H9 (cell line): ENCODE measurements at regions not wholly inside any gene's neighbourhood (a gene's known extent, or its start where the extent isn't known, plus 50 kb on each side); places are given as distances from the start of the nearest gene placed in this dataset.

Experiments
- DNase-seq: peaks from one replicate; pipeline ENCODE4 v3.0.0-alpha.2; 2017
- H2AFZ ChIP-seq: one replicate; pipeline ENCODE4 v1.6.1; 2013; ENCODE audit warnings: mild to moderate bottlenecking, low read length, control low read depth, moderate library complexity
- H2AK5ac ChIP-seq: 2 replicates; pipeline ENCODE4 v1.6.1; 2013; ENCODE audit warnings: low read length, control low read depth, mixed read lengths; ENCODE audit not compliant: insufficient read length
- H2BK120ac ChIP-seq: one replicate; pipeline ENCODE4 v1.6.1; 2013; ENCODE audit warnings: low read depth, mild to moderate bottlenecking, low read length, control low read depth, inconsistent platforms; ENCODE audit not compliant: poor library complexity, severe bottlenecking
- H2BK12ac ChIP-seq: 2 replicates; pipeline ENCODE4 v1.6.1; 2013; ENCODE audit warnings: low read length, control low read depth, mixed read lengths, low read depth; ENCODE audit not compliant: insufficient read length
- H2BK15ac ChIP-seq: 2 replicates; pipeline ENCODE4 v1.6.1; 2013; ENCODE audit warnings: low read depth, low read length, control low read depth
- H2BK20ac ChIP-seq: one replicate; pipeline ENCODE4 v1.6.1; 2013; ENCODE audit warnings: low read depth, mild to moderate bottlenecking, low read length, control low read depth, inconsistent platforms; ENCODE audit not compliant: poor library complexity, severe bottlenecking
- H2BK5ac ChIP-seq: 2 replicates; pipeline ENCODE4 v1.6.1; 2013; ENCODE audit warnings: low read length, control low read depth, mixed read lengths; ENCODE audit not compliant: insufficient read length
- H3K14ac ChIP-seq: 2 replicates; pipeline ENCODE4 v1.6.1; 2013; ENCODE audit warnings: low read length, control low read depth; ENCODE audit not compliant: insufficient read depth
- H3K18ac ChIP-seq: 2 replicates; pipeline ENCODE4 v1.6.1; 2013; ENCODE audit warnings: low read depth, mild to moderate bottlenecking, mixed read lengths, low read length, control low read depth; ENCODE audit not compliant: insufficient read length
- H3K23ac ChIP-seq: 2 replicates; pipeline ENCODE4 v1.6.1; 2013; ENCODE audit warnings: low read length, control low read depth, mixed read lengths, low read depth; ENCODE audit not compliant: insufficient read length
- H3K23me2 ChIP-seq: 2 replicates; pipeline ENCODE4 v1.6.1; 2013; ENCODE audit warnings: low read depth, mild to moderate bottlenecking, mixed read lengths, low read length, control low read depth; ENCODE audit not compliant: insufficient read length, poor library complexity, severe bottlenecking
- H3K27ac ChIP-seq: 2 replicates; pipeline ENCODE4 v1.5.1; 2013; ENCODE audit warnings: low read length, control low read depth, mixed read lengths, low read depth; ENCODE audit not compliant: insufficient read length
- H3K27me3 ChIP-seq: 2 replicates; pipeline ENCODE4 v1.6.1; 2013; ENCODE audit warnings: low read length, control low read depth, inconsistent platforms; ENCODE audit not compliant: insufficient read depth
- H3K4ac ChIP-seq: 2 replicates; pipeline ENCODE4 v1.6.1; 2013; ENCODE audit warnings: low read depth, mild to moderate bottlenecking, control low read depth, inconsistent platforms, low read length, moderate library complexity
- H3K4me1 ChIP-seq: 2 replicates; pipeline ENCODE4 v1.6.1; 2013; ENCODE audit warnings: low read length, control low read depth, inconsistent platforms; ENCODE audit not compliant: insufficient read depth
- H3K4me2 ChIP-seq: 2 replicates; pipeline ENCODE4 v1.6.1; 2013; ENCODE audit warnings: low read length, control low read depth, mixed read lengths; ENCODE audit not compliant: insufficient read length, insufficient read depth
- H3K56ac ChIP-seq: 2 replicates; pipeline ENCODE4 v1.6.1; 2013; ENCODE audit warnings: low read depth, mild to moderate bottlenecking, mixed read lengths, low read length, control low read depth; ENCODE audit not compliant: insufficient read length
- H3K79me1 ChIP-seq: 2 replicates; pipeline ENCODE4 v1.6.1; 2013; ENCODE audit warnings: low read depth, mild to moderate bottlenecking, moderate library complexity, low read length, control low read depth, inconsistent platforms; ENCODE audit not compliant: insufficient read depth, poor library complexity, severe bottlenecking
- H3K79me2 ChIP-seq: 2 replicates; pipeline ENCODE4 v1.6.1; 2013; ENCODE audit warnings: low read length, control low read depth, inconsistent platforms; ENCODE audit not compliant: insufficient read depth
- H3K9ac ChIP-seq: 2 replicates; pipeline ENCODE4 v1.6.1; 2013; ENCODE audit warnings: low read length, control low read depth, mixed read lengths; ENCODE audit not compliant: insufficient read length; ENCODE audit errors: extremely low read depth
- H3K9me3 ChIP-seq: one replicate; pipeline ENCODE4 v1.6.1; 2013; ENCODE audit warnings: low read depth, low read length, inconsistent platforms; ENCODE audit not compliant: control insufficient read depth
- H3T11ph ChIP-seq: one replicate; pipeline ENCODE4 v1.6.1; 2013; ENCODE audit warnings: mild to moderate bottlenecking, low read length, control low read depth, inconsistent platforms
- H4K20me1 ChIP-seq: one replicate; pipeline ENCODE4 v1.6.1; 2013; ENCODE audit not compliant: control insufficient read depth, insufficient read length, insufficient read depth
- H4K5ac ChIP-seq: 2 replicates; pipeline ENCODE4 v1.6.1; 2013; ENCODE audit warnings: low read depth, mild to moderate bottlenecking, mixed read lengths, low read length, control low read depth; ENCODE audit not compliant: insufficient read length
- H4K8ac ChIP-seq: replicated peaks from 2 replicates; pipeline ENCODE4 v1.6.1; 2013; ENCODE audit warnings: low read length, control low read depth, mixed read lengths, low read depth; ENCODE audit not compliant: insufficient read length
- H4K91ac ChIP-seq: 2 replicates; pipeline ENCODE4 v1.6.1; 2013; ENCODE audit warnings: low read depth, mild to moderate bottlenecking, moderate library complexity, mixed read lengths, low read length, control low read depth; ENCODE audit not compliant: insufficient read length
- H3K27ac Mint-ChIP-seq, 3 experiments: 2 replicates in 2 of 3; 3 replicates in 1 of 3; pipeline ENCODE4 v1.8.0; 2020 to 2021; ENCODE audit warnings: mixed read lengths in 3 of 3, mild to moderate bottlenecking in 1 of 3, moderate library complexity in 1 of 3
- H3K27me3 Mint-ChIP-seq: 2 replicates; pipeline ENCODE4 v1.8.0; 2021; ENCODE audit warnings: low read depth, mild to moderate bottlenecking, moderate library complexity, mixed read lengths
- H3K36me3 Mint-ChIP-seq, 3 experiments: 2 replicates in 2 of 3; 3 replicates in 1 of 3; pipeline ENCODE4 v1.8.0; 2020 to 2021; ENCODE audit warnings: low read depth in 3 of 3, mixed read lengths in 3 of 3; ENCODE audit not compliant: insufficient read depth in 1 of 3
- H3K4me1 Mint-ChIP-seq, 2 experiments: 2 replicates each; pipeline ENCODE4 v1.8.0; 2020; ENCODE audit warnings: mixed read lengths in 2 of 2
- H3K4me3 Mint-ChIP-seq, 2 experiments: 2 replicates in 1 of 2; 3 replicates in 1 of 2; pipeline ENCODE4 v1.8.0; 2020 to 2021; ENCODE audit warnings: mild to moderate bottlenecking in 2 of 2, mixed read lengths in 2 of 2, moderate library complexity in 1 of 2
- H3K9me3 Mint-ChIP-seq, 2 experiments: 2 replicates in 1 of 2; 3 replicates in 1 of 2; pipeline ENCODE4 v1.8.0; 2020; ENCODE audit warnings: mild to moderate bottlenecking in 2 of 2, mixed read lengths in 2 of 2, moderate library complexity in 1 of 2
- CTCF ChIP-seq: fragments of 200-600 bp; sonication (generic); conservative IDR thresholded peaks from 3 replicates; pipeline ENCODE4 v1.8.0; 2021; ENCODE audit warnings: antibody characterized with exemption, mild to moderate bottlenecking
- WGBS: extraction: QIAGEN DNeasy Blood & Tissue Kit; methylation state at CpG from one replicate; pipeline ENCODE4 v1.1.7; 2013; ENCODE audit warnings: missing lambda C conversion rate, low lambda C conversion rate, mixed read lengths; ENCODE audit not compliant: insufficient read length; ENCODE audit errors: extremely low coverage; 5-methylcytosine and 5-hydroxymethylcytosine counted together

- WGBS, result no CpG with 5 or more reads among the region's 13 CpGs
- no peak for DNase-seq
- TF ChIP-seq CTCF, result no peak
These were observed 113.5 kb downstream of the XCL2 start for GRCh38 chr1:168430321-168430720.

More at GRCh38 chr1:168430321-168430720, 113.5 kb downstream of the XCL2 start:
- Histone ChIP-seq H3K4me1 (peaks cover 9% of the 10 kb centered on the region), H3K18ac (no peak overlapping the region), H3K56ac (no peak overlapping the region), H2AK5ac (no peak overlapping the region), H3K14ac (no peak overlapping the region), H3K79me1 (no peaks in the 10 kb centered on the region), H3K9me3 (no peaks in the 10 kb centered on the region), H4K20me1 (no peaks in the 10 kb centered on the region), H4K8ac (no peak overlapping the region), H2BK12ac (no peak overlapping the region), H2BK5ac (no peak overlapping the region), H3K27ac (no peak overlapping the region), H3K79me2 (no peaks in the 10 kb centered on the region), H3K23me2 (no peaks in the 10 kb centered on the region), H3T11ph (no peak overlapping the region), H2BK15ac (no peak overlapping the region), H2BK120ac (no peak overlapping the region), H3K27me3 (no peaks in the 10 kb centered on the region), H3K23ac (no peak overlapping the region), H3K4ac (no peak overlapping the region), H2AFZ (no peak overlapping the region), H4K91ac (no peak overlapping the region), H4K5ac (no peak overlapping the region), H3K9ac (no peak overlapping the region), H2BK20ac (no peak overlapping the region), H3K4me2 (no peak overlapping the region)
- no peaks in the 10 kb centered on the region for H3K36me3 Mint-ChIP-seq
- H3K4me1 Mint-ChIP-seq, result peaks cover 16 to 22% of the 10 kb centered on the region in 2 experiments; a peak in 3 of 4 replicates
- H3K27me3 Mint-ChIP-seq, result peaks cover 1% of the 10 kb centered on the region; the same call in 1 of the 2 replicates
- no peaks in the 10 kb centered on the region for H3K9me3 Mint-ChIP-seq
- H3K27ac Mint-ChIP-seq, result no peak overlapping the region
- H3K4me3 Mint-ChIP-seq, result no peak overlapping the region
